ENCODE measurements at regions not wholly inside any gene's neighbourhood (a gene's known extent, or its start where the extent isn't known, plus 50 kb on each side); places are given as distances from the start of the nearest gene placed in this dataset.
"Not testable (repeated sequence)": the region's sequence is repeated elsewhere in the genome, so short reads cannot be mapped to it uniquely, and the experiment has no call there.

GRCh38 chr6:109253366-109253765 lies 128.9 kb downstream of the CD164 start:
- Histone ChIP-seq H3K4me3 (ENCODE audit: low read depth, low read length) (no peak overlapping the region), H2AFZ (no peak overlapping the region), H3K27me3 (ENCODE audit: control insufficient read depth, insufficient read depth, low read length) (no peaks in the 10 kb centered on the region), H3K9me3 (ENCODE audit: control insufficient read depth, low read length) (no peaks in the 10 kb centered on the region), H3K4me1 (no peaks in the 10 kb centered on the region), H3K27ac (no peak overlapping the region), H3K36me3 (ENCODE audit: control insufficient read depth, insufficient read depth, low read length) (no peaks in the 10 kb centered on the region), H3K9ac (no peak overlapping the region), H3K4me2 (ENCODE audit: low read length) (no peak overlapping the region), H3K79me2 (no peaks in the 10 kb centered on the region)
- TF ChIP-seq, protein P1, sequence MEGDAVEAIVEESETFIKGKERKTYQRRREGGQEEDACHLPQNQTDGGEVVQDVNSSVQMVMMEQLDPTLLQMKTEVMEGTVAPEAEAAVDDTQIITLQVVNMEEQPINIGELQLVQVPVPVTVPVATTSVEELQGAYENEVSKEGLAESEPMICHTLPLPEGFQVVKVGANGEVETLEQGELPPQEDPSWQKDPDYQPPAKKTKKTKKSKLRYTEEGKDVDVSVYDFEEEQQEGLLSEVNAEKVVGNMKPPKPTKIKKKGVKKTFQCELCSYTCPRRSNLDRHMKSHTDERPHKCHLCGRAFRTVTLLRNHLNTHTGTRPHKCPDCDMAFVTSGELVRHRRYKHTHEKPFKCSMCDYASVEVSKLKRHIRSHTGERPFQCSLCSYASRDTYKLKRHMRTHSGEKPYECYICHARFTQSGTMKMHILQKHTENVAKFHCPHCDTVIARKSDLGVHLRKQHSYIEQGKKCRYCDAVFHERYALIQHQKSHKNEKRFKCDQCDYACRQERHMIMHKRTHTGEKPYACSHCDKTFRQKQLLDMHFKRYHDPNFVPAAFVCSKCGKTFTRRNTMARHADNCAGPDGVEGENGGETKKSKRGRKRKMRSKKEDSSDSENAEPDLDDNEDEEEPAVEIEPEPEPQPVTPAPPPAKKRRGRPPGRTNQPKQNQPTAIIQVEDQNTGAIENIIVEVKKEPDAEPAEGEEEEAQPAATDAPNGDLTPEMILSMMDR (IDR thresholded peaks at IDR 0.05), result no peak

DNA sequence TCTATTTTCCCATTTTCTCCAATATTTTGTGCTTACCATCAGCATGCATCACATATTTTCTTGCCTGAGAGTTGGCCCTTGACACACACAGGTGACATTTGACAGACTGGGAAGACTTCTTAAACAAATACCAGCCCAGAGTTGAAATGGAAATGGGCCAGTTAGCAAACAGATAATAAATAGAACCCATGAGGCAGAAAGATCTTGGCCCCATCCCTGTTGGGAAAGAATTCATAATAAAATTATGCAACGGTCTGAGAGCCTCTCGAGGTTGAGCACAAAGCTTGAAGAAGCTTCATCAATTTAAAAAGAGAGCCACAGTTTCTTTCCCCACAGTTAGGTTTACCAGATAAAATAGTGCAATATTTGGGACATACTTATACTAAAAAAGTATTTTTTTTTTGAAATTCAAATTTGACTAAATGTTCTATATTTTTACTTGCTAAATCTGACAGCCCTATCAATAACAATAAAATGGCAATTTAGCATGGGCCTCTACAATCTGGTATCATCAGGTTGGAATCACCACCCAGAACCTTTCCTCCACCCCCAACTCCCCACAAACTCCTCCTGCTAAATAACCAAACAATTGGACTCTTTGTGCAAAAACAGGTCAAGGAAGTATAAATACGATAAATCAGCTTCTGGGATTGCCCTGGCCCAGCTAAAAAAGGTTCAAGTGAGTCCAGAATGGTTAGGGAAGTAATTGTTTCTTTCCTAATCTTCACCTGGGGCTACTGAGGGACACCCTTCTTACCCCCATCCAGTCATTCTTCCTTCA lies 129.8 kb downstream of the CD164 start:
- Histone ChIP-seq H3K27me3 (ENCODE audit: control insufficient read depth, insufficient read depth, low read length) (no peaks in the 10 kb centered on the region), H3K79me2 (no peaks in the 10 kb centered on the region), H3K9me3 (ENCODE audit: control insufficient read depth, low read length) (no peaks in the 10 kb centered on the region), H2AFZ (no peak overlapping the region), H3K36me3 (ENCODE audit: control insufficient read depth, insufficient read depth, low read length) (no peaks in the 10 kb centered on the region), H3K27ac (no peak overlapping the region), H3K4me2 (ENCODE audit: low read length) (no peak overlapping the region), H3K4me3 (ENCODE audit: low read depth, low read length) (no peak overlapping the region), H3K4me1 (no peaks in the 10 kb centered on the region), H3K9ac (no peak overlapping the region)
- TF ChIP-seq, protein P1 (IDR thresholded peaks at IDR 0.05), result no peak

DNA sequence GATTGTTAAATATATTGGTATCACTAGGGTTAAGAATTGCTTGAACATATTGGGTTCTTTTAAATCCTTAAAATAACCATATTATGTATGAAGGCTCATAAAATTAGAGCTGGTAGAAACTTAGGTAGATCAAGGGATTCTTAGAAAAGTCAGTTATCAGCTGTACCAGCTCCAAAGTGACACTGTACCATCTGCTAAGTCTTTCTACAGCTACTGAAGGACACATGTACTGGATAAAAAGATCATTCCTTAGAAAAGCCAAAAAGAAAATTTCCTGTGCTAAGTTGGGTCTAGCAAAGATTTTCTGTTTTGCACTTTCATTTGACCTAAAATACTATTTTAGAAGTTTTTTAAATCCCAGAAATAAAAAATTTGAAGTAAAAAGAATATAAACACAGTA lies 130.4 kb downstream of the CD164 start:
- Histone ChIP-seq H3K4me2 (ENCODE audit: low read length) (no peak overlapping the region), H3K36me3 (ENCODE audit: control insufficient read depth, insufficient read depth, low read length) (no peaks in the 10 kb centered on the region), H2AFZ (no peak overlapping the region), H3K27me3 (ENCODE audit: control insufficient read depth, insufficient read depth, low read length) (no peaks in the 10 kb centered on the region), H3K27ac (no peak overlapping the region), H3K9ac (no peak overlapping the region), H3K4me3 (ENCODE audit: low read depth, low read length) (no peak overlapping the region), H3K79me2 (no peaks in the 10 kb centered on the region), H3K9me3 (ENCODE audit: control insufficient read depth, low read length) (no peaks in the 10 kb centered on the region), H3K4me1 (no peaks in the 10 kb centered on the region)
- TF ChIP-seq, protein P1 (IDR thresholded peaks at IDR 0.05), result no peak

DNA sequence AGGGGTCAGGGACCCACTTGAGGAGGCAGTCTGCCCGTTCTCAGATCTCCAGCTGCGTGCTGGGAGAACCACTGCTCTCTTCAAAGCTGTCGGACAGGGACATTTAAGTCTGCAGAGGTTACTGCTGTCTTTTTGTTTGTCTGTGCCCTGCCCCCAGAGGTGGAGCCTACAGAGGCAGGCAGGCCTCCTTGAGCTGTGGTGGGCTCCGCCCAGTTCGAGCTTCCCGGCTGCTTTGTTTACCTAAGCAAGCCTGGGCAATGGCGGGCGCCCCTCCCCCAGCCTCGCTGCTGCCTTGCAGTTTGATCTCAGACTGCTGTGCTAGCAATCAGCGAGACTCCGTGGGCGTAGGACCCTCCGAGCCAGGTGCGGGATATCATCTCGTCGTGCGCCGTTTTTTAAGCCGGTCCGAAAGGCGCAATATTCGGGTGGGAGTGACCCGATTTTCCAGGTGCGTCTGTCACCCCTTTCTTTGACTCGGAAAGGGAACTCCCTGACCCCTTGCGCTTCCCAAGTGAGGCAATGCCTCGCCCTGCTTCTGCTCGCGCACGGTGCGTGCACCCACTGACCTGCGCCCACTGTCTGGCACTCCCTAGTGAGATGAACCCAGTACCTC lies 131.6 kb downstream of the CD164 start:
- not testable (repeated sequence) for H3K79me2 ChIP-seq; H3K4me2 ChIP-seq (ENCODE audit: low read length); H3K27me3 ChIP-seq (ENCODE audit: control insufficient read depth, insufficient read depth, low read length); H2AFZ ChIP-seq; H3K4me1 ChIP-seq; H3K9ac ChIP-seq; H3K4me3 ChIP-seq (ENCODE audit: low read depth, low read length); H3K36me3 ChIP-seq (ENCODE audit: control insufficient read depth, insufficient read depth, low read length); H3K27ac ChIP-seq; H3K9me3 ChIP-seq (ENCODE audit: control insufficient read depth, low read length)

- Histone ChIP-seq H3K79me2 (no peaks in the 10 kb centered on the region), H3K27ac (no peak overlapping the region), H3K4me3 (ENCODE audit: low read depth, low read length) (no peak overlapping the region), H2AFZ (no peak overlapping the region), H3K9me3 (ENCODE audit: control insufficient read depth, low read length) (no peaks in the 10 kb centered on the region), H3K9ac (no peak overlapping the region), H3K4me1 (no peaks in the 10 kb centered on the region), H3K27me3 (ENCODE audit: control insufficient read depth, insufficient read depth, low read length) (no peaks in the 10 kb centered on the region), H3K4me2 (ENCODE audit: low read length) (no peak overlapping the region), H3K36me3 (ENCODE audit: control insufficient read depth, insufficient read depth, low read length) (no peaks in the 10 kb centered on the region)
- TF ChIP-seq, protein P1 (IDR thresholded peaks at IDR 0.05), result no peak
Measured at GRCh38 chr6:109243863-109244825, 138.1 kb downstream of the CD164 start.

Measured in parathyroid adenoma (tissue), 2 donors.